Small intestine (tissue), 7 donors: ENCODE measurements at regions not wholly inside any gene's neighbourhood (a gene's known extent, or its start where the extent isn't known, plus 50 kb on each side); places are given as distances from the start of the nearest gene placed in this dataset.
"Not testable (repeated sequence)": the region's sequence is repeated elsewhere in the genome, so short reads cannot be mapped to it uniquely, and the experiment has no call there.

Source experiments
- DNase-seq, 2 donors: peaks; one replicate each; pipeline versions ENCODE4 v3.0.0 to v3.0.0-alpha.2; 2013
- FAIRE-seq: peaks from 2 replicates; lab custom pipeline; 2012; peaks lifted over from hg19 to GRCh38; lab: Jason Lieb, UNC
- H3K27ac ChIP-seq, 3 donors: one replicate each; pipeline ENCODE4 v1.5.1; 2013; ENCODE audit warnings: low read length in 2 of 3, mild to moderate bottlenecking in 2 of 3, control low read depth in 1 of 3, inconsistent platforms in 1 of 3, low read depth in 1 of 3, moderate library complexity in 1 of 3
- H3K27me3 ChIP-seq, 3 donors: one replicate each; pipeline ENCODE4 v1.6.1; 2013; ENCODE audit warnings: low read length in 3 of 3, inconsistent platforms in 1 of 3; ENCODE audit not compliant: control insufficient read depth in 3 of 3, insufficient read depth in 3 of 3
- H3K36me3 ChIP-seq, 3 donors: one replicate each; pipeline ENCODE4 v1.6.1; 2013; ENCODE audit warnings: low read length in 3 of 3, inconsistent platforms in 1 of 3, low read depth in 1 of 3, mild to moderate bottlenecking in 1 of 3, moderate library complexity in 1 of 3; ENCODE audit not compliant: control insufficient read depth in 3 of 3, insufficient read depth in 2 of 3
- H3K4me1 ChIP-seq, 3 donors: one replicate each; pipeline ENCODE4 v1.6.1; 2013; ENCODE audit warnings: low read length in 2 of 3, inconsistent platforms in 1 of 3, low read depth in 1 of 3, mild to moderate bottlenecking in 1 of 3, moderate library complexity in 1 of 3; ENCODE audit not compliant: control insufficient read depth in 3 of 3, insufficient read depth in 2 of 3
- H3K4me3 ChIP-seq, 3 donors: one replicate each; pipeline ENCODE4 v1.5.1; 2013; ENCODE audit warnings: low read length in 3 of 3, control low read depth in 1 of 3, inconsistent platforms in 1 of 3, low read depth in 1 of 3, mild to moderate bottlenecking in 1 of 3, moderate library complexity in 1 of 3
- H3K9me3 ChIP-seq, 2 donors: one replicate each; pipeline ENCODE4 v1.6.1; 2013; ENCODE audit warnings: low read depth in 1 of 2, low read length in 1 of 2; ENCODE audit not compliant: control insufficient read depth in 2 of 2, insufficient read depth in 1 of 2
- WGBS, 3 donors: extraction: QIAGEN DNeasy Blood & Tissue Kit; methylation state at CpG; one replicate each; pipeline ENCODE4 v1.1.7; 2013; 5-methylcytosine and 5-hydroxymethylcytosine counted together
- donor health status: healthy with polysubstance abuse.
- donor health status: control.
- donor health status: control.
- donor health status: Bipolar disorder and iron deficiency.
- donor health status: healthy.

GRCh38 chr9:108269371-108269770 is 586.4 kb downstream of the ACTL7B start:
- no peak overlapping the region for H3K27ac ChIP-seq
- WGBS, 3 donors, result 73 to 89% (median 80%) methylated on average over 1 of the region's 1 CpG
- H3K27me3 ChIP-seq, result no peaks in the 10 kb centered on the region
- no peaks in the 10 kb centered on the region for H3K9me3 ChIP-seq
- no peak overlapping the region for H3K4me3 ChIP-seq
- H3K4me1 ChIP-seq, result peaks cover 0 to 37% (median 0%) of the 10 kb centered on the region in 3 donors
- no peaks in the 10 kb centered on the region for H3K36me3 ChIP-seq
- FAIRE-seq (no peak), DNase-seq (no peak)

GRCh38 chr9:108265065-108265464 is 590.7 kb downstream of the ACTL7B start:
- Histone ChIP-seq H3K27ac (no peak overlapping the region), H3K27me3 (no peaks in the 10 kb centered on the region), H3K36me3 (no peaks in the 10 kb centered on the region), H3K4me1 (peaks cover 0 to 7% (median 0%) of the 10 kb centered on the region in 3 donors), H3K4me3 (no peak overlapping the region), H3K9me3 (no peaks in the 10 kb centered on the region)
- DNase-seq (no peak), FAIRE-seq (no peak)
- WGBS, 3 donors, result 85 to 87% (median 86%) methylated on average over 1 of the region's 1 CpG

- H3K4me3 ChIP-seq, result no peak overlapping the region
- no peak for DNase-seq
- H3K27me3 ChIP-seq, result no peaks in the 10 kb centered on the region
- H3K4me1 ChIP-seq, result no peaks in the 10 kb centered on the region
- H3K36me3 ChIP-seq, result no peaks in the 10 kb centered on the region
- no peak for FAIRE-seq
- H3K9me3 ChIP-seq, result no peaks in the 10 kb centered on the region
- 95 to 98% (median 96%) methylated on average over 4 of the region's 4 CpGs for whole genome bisulfite sequencing, 3 donors
- no peak overlapping the region for H3K27ac ChIP-seq
Measured at GRCh38 chr9:108264093-108264492, 591.7 kb downstream of the ACTL7B start.

GRCh38 chr9:108262836-108263235 is 593.0 kb downstream of the ACTL7B start:
- DNase-seq (no peak), FAIRE-seq (no peak)
- Histone ChIP-seq H3K27ac (no peak overlapping the region), H3K27me3 (no peaks in the 10 kb centered on the region), H3K4me1 (no peaks in the 10 kb centered on the region), H3K4me3 (no peak overlapping the region), H3K9me3 (no peaks in the 10 kb centered on the region), H3K36me3 (no peaks in the 10 kb centered on the region)
- 97 to 98% (median 97%) methylated on average over 9 of the region's 9 CpGs for WGBS, 3 donors

GRCh38 chr9:108259917-108260675 is 595.7 kb downstream of the ACTL7B start:
- Histone ChIP-seq H3K4me3 (no peak overlapping the region), H3K36me3 (no peaks in the 10 kb centered on the region), H3K27ac (no peak overlapping the region), H3K9me3 (no peaks in the 10 kb centered on the region), H3K4me1 (no peaks in the 10 kb centered on the region), H3K27me3 (no peaks in the 10 kb centered on the region)
- WGBS, 3 donors, result 89 to 96% (median 95%) methylated on average over 5 of the region's 5 CpGs
- FAIRE-seq (no peak), DNase-seq (no peak)

GRCh38 chr9:108258640-108259039 is 597.1 kb downstream of the ACTL7B start:
- no peak overlapping the region for H3K27ac ChIP-seq
- DNase-seq, result no peak
- no peaks in the 10 kb centered on the region for H3K27me3 ChIP-seq
- H3K4me3 ChIP-seq, result no peak overlapping the region
- FAIRE-seq, result no peak
- H3K36me3 ChIP-seq, result no peaks in the 10 kb centered on the region
- 70 to 75% (median 75%) methylated on average over 2 of the region's 2 CpGs for WGBS, 3 donors
- H3K4me1 ChIP-seq, result no peaks in the 10 kb centered on the region
- no peaks in the 10 kb centered on the region for H3K9me3 ChIP-seq

GRCh38 chr9:108257382-108257781 is 598.4 kb downstream of the ACTL7B start:
- no peak overlapping the region for H3K27ac ChIP-seq
- H3K36me3 ChIP-seq, result no peaks in the 10 kb centered on the region
- no peaks in the 10 kb centered on the region for H3K4me1 ChIP-seq
- WGBS, 3 donors, result 54 to 63% (median 61%) methylated on average over 5 of the region's 5 CpGs
- no peaks in the 10 kb centered on the region for H3K9me3 ChIP-seq
- peak in 1 of 2 donors; percentile 13 for DNase-seq
- H3K4me3 ChIP-seq, result no peak overlapping the region
- H3K27me3 ChIP-seq, result no peaks in the 10 kb centered on the region
- no peak for FAIRE-seq

GRCh38 chr9:108254236-108254635 is 601.5 kb downstream of the ACTL7B start:
- Histone ChIP-seq H3K36me3 (no peaks in the 10 kb centered on the region), H3K4me1 (no peaks in the 10 kb centered on the region), H3K9me3 (no peaks in the 10 kb centered on the region), H3K27ac (no peak overlapping the region), H3K27me3 (no peaks in the 10 kb centered on the region), H3K4me3 (no peak overlapping the region)
- WGBS, 3 donors, result 63% methylated on average over 2 of the region's 2 CpGs
- DNase-seq, result no peak
- FAIRE-seq, result no peak

GRCh38 chr9:108247391-108247790 is 608.4 kb downstream of the ACTL7B start:
- not testable (repeated sequence) for FAIRE-seq, H3K36me3 ChIP-seq, H3K27ac ChIP-seq, DNase-seq, H3K9me3 ChIP-seq, H3K4me1 ChIP-seq, H3K4me3 ChIP-seq, H3K27me3 ChIP-seq
- WGBS, 3 donors, result 88 to 91% (median 90%) methylated on average over 3 of the region's 3 CpGs
